ENCODE measurements at regions not wholly inside any gene's neighbourhood (a gene's known extent, or its start where the extent isn't known, plus 50 kb on each side); places are given as distances from the start of the nearest gene placed in this dataset.

DNA sequence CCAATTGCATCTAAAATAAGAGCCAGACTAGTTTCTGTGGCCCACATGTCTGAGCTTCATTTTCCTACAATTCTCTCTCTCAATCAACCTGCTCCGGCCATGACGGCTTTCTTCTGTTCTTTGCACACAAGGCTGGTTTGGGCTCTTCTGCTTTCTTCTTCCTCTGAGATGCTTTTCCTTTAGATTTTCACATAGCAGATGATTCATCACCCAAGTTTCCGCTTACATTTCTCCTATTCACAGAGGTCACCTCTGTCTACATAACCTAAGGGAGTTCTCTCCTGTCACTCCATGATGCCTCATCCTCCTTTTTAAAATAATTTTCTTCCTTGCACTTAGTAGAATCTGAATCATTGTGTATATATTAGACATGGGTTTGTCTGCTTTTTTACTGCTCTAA, 334.6 kb upstream of the TUSC1 start:
- TF ChIP-seq, protein P1, sequence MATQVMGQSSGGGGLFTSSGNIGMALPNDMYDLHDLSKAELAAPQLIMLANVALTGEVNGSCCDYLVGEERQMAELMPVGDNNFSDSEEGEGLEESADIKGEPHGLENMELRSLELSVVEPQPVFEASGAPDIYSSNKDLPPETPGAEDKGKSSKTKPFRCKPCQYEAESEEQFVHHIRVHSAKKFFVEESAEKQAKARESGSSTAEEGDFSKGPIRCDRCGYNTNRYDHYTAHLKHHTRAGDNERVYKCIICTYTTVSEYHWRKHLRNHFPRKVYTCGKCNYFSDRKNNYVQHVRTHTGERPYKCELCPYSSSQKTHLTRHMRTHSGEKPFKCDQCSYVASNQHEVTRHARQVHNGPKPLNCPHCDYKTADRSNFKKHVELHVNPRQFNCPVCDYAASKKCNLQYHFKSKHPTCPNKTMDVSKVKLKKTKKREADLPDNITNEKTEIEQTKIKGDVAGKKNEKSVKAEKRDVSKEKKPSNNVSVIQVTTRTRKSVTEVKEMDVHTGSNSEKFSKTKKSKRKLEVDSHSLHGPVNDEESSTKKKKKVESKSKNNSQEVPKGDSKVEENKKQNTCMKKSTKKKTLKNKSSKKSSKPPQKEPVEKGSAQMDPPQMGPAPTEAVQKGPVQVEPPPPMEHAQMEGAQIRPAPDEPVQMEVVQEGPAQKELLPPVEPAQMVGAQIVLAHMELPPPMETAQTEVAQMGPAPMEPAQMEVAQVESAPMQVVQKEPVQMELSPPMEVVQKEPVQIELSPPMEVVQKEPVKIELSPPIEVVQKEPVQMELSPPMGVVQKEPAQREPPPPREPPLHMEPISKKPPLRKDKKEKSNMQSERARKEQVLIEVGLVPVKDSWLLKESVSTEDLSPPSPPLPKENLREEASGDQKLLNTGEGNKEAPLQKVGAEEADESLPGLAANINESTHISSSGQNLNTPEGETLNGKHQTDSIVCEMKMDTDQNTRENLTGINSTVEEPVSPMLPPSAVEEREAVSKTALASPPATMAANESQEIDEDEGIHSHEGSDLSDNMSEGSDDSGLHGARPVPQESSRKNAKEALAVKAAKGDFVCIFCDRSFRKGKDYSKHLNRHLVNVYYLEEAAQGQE (IDR thresholded peaks at IDR 0.05; ENCODE audit: low read depth) = no peak
- TF ChIP-seq, protein P2, sequence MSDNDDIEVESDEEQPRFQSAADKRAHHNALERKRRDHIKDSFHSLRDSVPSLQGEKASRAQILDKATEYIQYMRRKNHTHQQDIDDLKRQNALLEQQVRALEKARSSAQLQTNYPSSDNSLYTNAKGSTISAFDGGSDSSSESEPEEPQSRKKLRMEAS (IDR thresholded peaks at IDR 0.05) = no peak
- no peak for TF ChIP-seq RAD21 (IDR thresholded peaks at IDR 0.05; ENCODE audit: low read depth)
- TF ChIP-seq YY1 (IDR thresholded peaks at IDR 0.05; ENCODE audit: low read depth) = no peak
- no peak for TF ChIP-seq NFIC (IDR thresholded peaks at IDR 0.05)

Data from Ishikawa (cell line).